H9 (cell line): ENCODE measurements at regions not wholly inside any gene's neighbourhood (a gene's known extent, or its start where the extent isn't known, plus 50 kb on each side); places are given as distances from the start of the nearest gene placed in this dataset.

ENCODE experiments used
- DNase-seq: peaks from one replicate; pipeline ENCODE4 v3.0.0-alpha.2; 2017
- H2AFZ ChIP-seq: one replicate; pipeline ENCODE4 v1.6.1; 2013; ENCODE audit warnings: mild to moderate bottlenecking, low read length, control low read depth, moderate library complexity
- H2AK5ac ChIP-seq: 2 replicates; pipeline ENCODE4 v1.6.1; 2013; ENCODE audit warnings: low read length, control low read depth, mixed read lengths; ENCODE audit not compliant: insufficient read length
- H2BK120ac ChIP-seq: one replicate; pipeline ENCODE4 v1.6.1; 2013; ENCODE audit warnings: low read depth, mild to moderate bottlenecking, low read length, control low read depth, inconsistent platforms; ENCODE audit not compliant: poor library complexity, severe bottlenecking
- H2BK12ac ChIP-seq: 2 replicates; pipeline ENCODE4 v1.6.1; 2013; ENCODE audit warnings: low read length, control low read depth, mixed read lengths, low read depth; ENCODE audit not compliant: insufficient read length
- H2BK15ac ChIP-seq: 2 replicates; pipeline ENCODE4 v1.6.1; 2013; ENCODE audit warnings: low read depth, low read length, control low read depth
- H2BK20ac ChIP-seq: one replicate; pipeline ENCODE4 v1.6.1; 2013; ENCODE audit warnings: low read depth, mild to moderate bottlenecking, low read length, control low read depth, inconsistent platforms; ENCODE audit not compliant: poor library complexity, severe bottlenecking
- H2BK5ac ChIP-seq: 2 replicates; pipeline ENCODE4 v1.6.1; 2013; ENCODE audit warnings: low read length, control low read depth, mixed read lengths; ENCODE audit not compliant: insufficient read length
- H3K14ac ChIP-seq: 2 replicates; pipeline ENCODE4 v1.6.1; 2013; ENCODE audit warnings: low read length, control low read depth; ENCODE audit not compliant: insufficient read depth
- H3K18ac ChIP-seq: 2 replicates; pipeline ENCODE4 v1.6.1; 2013; ENCODE audit warnings: low read depth, mild to moderate bottlenecking, mixed read lengths, low read length, control low read depth; ENCODE audit not compliant: insufficient read length
- H3K23ac ChIP-seq: 2 replicates; pipeline ENCODE4 v1.6.1; 2013; ENCODE audit warnings: low read length, control low read depth, mixed read lengths, low read depth; ENCODE audit not compliant: insufficient read length
- H3K23me2 ChIP-seq: 2 replicates; pipeline ENCODE4 v1.6.1; 2013; ENCODE audit warnings: low read depth, mild to moderate bottlenecking, mixed read lengths, low read length, control low read depth; ENCODE audit not compliant: insufficient read length, poor library complexity, severe bottlenecking
- H3K27ac ChIP-seq: 2 replicates; pipeline ENCODE4 v1.5.1; 2013; ENCODE audit warnings: low read length, control low read depth, mixed read lengths, low read depth; ENCODE audit not compliant: insufficient read length
- H3K27me3 ChIP-seq: 2 replicates; pipeline ENCODE4 v1.6.1; 2013; ENCODE audit warnings: low read length, control low read depth, inconsistent platforms; ENCODE audit not compliant: insufficient read depth
- H3K4ac ChIP-seq: 2 replicates; pipeline ENCODE4 v1.6.1; 2013; ENCODE audit warnings: low read depth, mild to moderate bottlenecking, control low read depth, inconsistent platforms, low read length, moderate library complexity
- H3K4me1 ChIP-seq: 2 replicates; pipeline ENCODE4 v1.6.1; 2013; ENCODE audit warnings: low read length, control low read depth, inconsistent platforms; ENCODE audit not compliant: insufficient read depth
- H3K4me2 ChIP-seq: 2 replicates; pipeline ENCODE4 v1.6.1; 2013; ENCODE audit warnings: low read length, control low read depth, mixed read lengths; ENCODE audit not compliant: insufficient read length, insufficient read depth
- H3K56ac ChIP-seq: 2 replicates; pipeline ENCODE4 v1.6.1; 2013; ENCODE audit warnings: low read depth, mild to moderate bottlenecking, mixed read lengths, low read length, control low read depth; ENCODE audit not compliant: insufficient read length
- H3K79me1 ChIP-seq: 2 replicates; pipeline ENCODE4 v1.6.1; 2013; ENCODE audit warnings: low read depth, mild to moderate bottlenecking, moderate library complexity, low read length, control low read depth, inconsistent platforms; ENCODE audit not compliant: insufficient read depth, poor library complexity, severe bottlenecking
- H3K79me2 ChIP-seq: 2 replicates; pipeline ENCODE4 v1.6.1; 2013; ENCODE audit warnings: low read length, control low read depth, inconsistent platforms; ENCODE audit not compliant: insufficient read depth
- H3K9ac ChIP-seq: 2 replicates; pipeline ENCODE4 v1.6.1; 2013; ENCODE audit warnings: low read length, control low read depth, mixed read lengths; ENCODE audit not compliant: insufficient read length; ENCODE audit errors: extremely low read depth
- H3K9me3 ChIP-seq: one replicate; pipeline ENCODE4 v1.6.1; 2013; ENCODE audit warnings: low read depth, low read length, inconsistent platforms; ENCODE audit not compliant: control insufficient read depth
- H3T11ph ChIP-seq: one replicate; pipeline ENCODE4 v1.6.1; 2013; ENCODE audit warnings: mild to moderate bottlenecking, low read length, control low read depth, inconsistent platforms
- H4K20me1 ChIP-seq: one replicate; pipeline ENCODE4 v1.6.1; 2013; ENCODE audit not compliant: control insufficient read depth, insufficient read length, insufficient read depth
- H4K5ac ChIP-seq: 2 replicates; pipeline ENCODE4 v1.6.1; 2013; ENCODE audit warnings: low read depth, mild to moderate bottlenecking, mixed read lengths, low read length, control low read depth; ENCODE audit not compliant: insufficient read length
- H4K8ac ChIP-seq: replicated peaks from 2 replicates; pipeline ENCODE4 v1.6.1; 2013; ENCODE audit warnings: low read length, control low read depth, mixed read lengths, low read depth; ENCODE audit not compliant: insufficient read length
- H4K91ac ChIP-seq: 2 replicates; pipeline ENCODE4 v1.6.1; 2013; ENCODE audit warnings: low read depth, mild to moderate bottlenecking, moderate library complexity, mixed read lengths, low read length, control low read depth; ENCODE audit not compliant: insufficient read length
- H3K27ac Mint-ChIP-seq, 3 experiments: 2 replicates in 2 of 3; 3 replicates in 1 of 3; pipeline ENCODE4 v1.8.0; 2020 to 2021; ENCODE audit warnings: mixed read lengths in 3 of 3, mild to moderate bottlenecking in 1 of 3, moderate library complexity in 1 of 3
- H3K27me3 Mint-ChIP-seq: 2 replicates; pipeline ENCODE4 v1.8.0; 2021; ENCODE audit warnings: low read depth, mild to moderate bottlenecking, moderate library complexity, mixed read lengths
- H3K36me3 Mint-ChIP-seq, 3 experiments: 2 replicates in 2 of 3; 3 replicates in 1 of 3; pipeline ENCODE4 v1.8.0; 2020 to 2021; ENCODE audit warnings: low read depth in 3 of 3, mixed read lengths in 3 of 3; ENCODE audit not compliant: insufficient read depth in 1 of 3
- H3K4me1 Mint-ChIP-seq, 2 experiments: 2 replicates each; pipeline ENCODE4 v1.8.0; 2020; ENCODE audit warnings: mixed read lengths in 2 of 2
- H3K4me3 Mint-ChIP-seq, 2 experiments: 2 replicates in 1 of 2; 3 replicates in 1 of 2; pipeline ENCODE4 v1.8.0; 2020 to 2021; ENCODE audit warnings: mild to moderate bottlenecking in 2 of 2, mixed read lengths in 2 of 2, moderate library complexity in 1 of 2
- H3K9me3 Mint-ChIP-seq, 2 experiments: 2 replicates in 1 of 2; 3 replicates in 1 of 2; pipeline ENCODE4 v1.8.0; 2020; ENCODE audit warnings: mild to moderate bottlenecking in 2 of 2, mixed read lengths in 2 of 2, moderate library complexity in 1 of 2
- CTCF ChIP-seq: fragments of 200-600 bp; sonication (generic); conservative IDR thresholded peaks from 3 replicates; pipeline ENCODE4 v1.8.0; 2021; ENCODE audit warnings: antibody characterized with exemption, mild to moderate bottlenecking
- WGBS: extraction: QIAGEN DNeasy Blood & Tissue Kit; methylation state at CpG from one replicate; pipeline ENCODE4 v1.1.7; 2013; ENCODE audit warnings: missing lambda C conversion rate, low lambda C conversion rate, mixed read lengths; ENCODE audit not compliant: insufficient read length; ENCODE audit errors: extremely low coverage; 5-methylcytosine and 5-hydroxymethylcytosine counted together

GRCh38 chr2:100755441-100755840, 64.5 kb upstream of the NPAS2 start:
- no peak overlapping the region for H3K27ac ChIP-seq
- no peak overlapping the region for H3K4me3 Mint-ChIP-seq
- no peak overlapping the region for H2BK12ac ChIP-seq
- no peaks in the 10 kb centered on the region; a peak in 2 of 7 replicates for H3K36me3 Mint-ChIP-seq
- H3K23ac ChIP-seq, result no peak overlapping the region
- H3K4ac ChIP-seq, result no peak overlapping the region
- H2BK15ac ChIP-seq, result no peak overlapping the region
- peaks cover 14% of the 10 kb centered on the region for H3K27me3 Mint-ChIP-seq
- H4K8ac ChIP-seq, result no peak overlapping the region
- H3K9me3 ChIP-seq, result no peaks in the 10 kb centered on the region
- no peak overlapping the region for H3K56ac ChIP-seq
- no peak overlapping the region for H2BK120ac ChIP-seq
- H3K18ac ChIP-seq, result no peak overlapping the region
- H3K79me2 ChIP-seq, result no peaks in the 10 kb centered on the region; the same call in 1 of the 2 replicates
- no peaks in the 10 kb centered on the region for H3K79me1 ChIP-seq
- WGBS, result no CpG with 5 or more reads among the region's 2 CpGs
- no peak overlapping the region for H4K5ac ChIP-seq
- no peak for TF ChIP-seq CTCF
- no peak overlapping the region for H2AFZ ChIP-seq
- H3T11ph ChIP-seq, result no peak overlapping the region
- no peaks in the 10 kb centered on the region for H3K4me1 ChIP-seq
- H2AK5ac ChIP-seq, result no peak overlapping the region
- no peaks in the 10 kb centered on the region for H3K9me3 Mint-ChIP-seq
- H3K27me3 ChIP-seq, result no peaks in the 10 kb centered on the region
- H3K14ac ChIP-seq, result no peak overlapping the region
- H3K27ac Mint-ChIP-seq, result no peak overlapping the region; a peak in 1 of 7 replicates
- H2BK5ac ChIP-seq, result no peak overlapping the region
- no peak overlapping the region for H4K91ac ChIP-seq
- no peak for DNase-seq
- no peaks in the 10 kb centered on the region for H4K20me1 ChIP-seq
- no peak overlapping the region for H2BK20ac ChIP-seq
- peaks cover 0 to 4% of the 10 kb centered on the region in 2 experiments; a peak in 2 of 4 replicates for H3K4me1 Mint-ChIP-seq
- H3K4me2 ChIP-seq, result no peak overlapping the region
- H3K23me2 ChIP-seq, result no peaks in the 10 kb centered on the region
- H3K9ac ChIP-seq, result no peak overlapping the region
